SU-DHL-6 (cell line): ENCODE measurements at regions not wholly inside any gene's neighbourhood (a gene's known extent, or its start where the extent isn't known, plus 50 kb on each side); places are given as distances from the start of the nearest gene placed in this dataset.

Source experiments
- H2AFZ ChIP-seq: fragments of 200-600 bp; sonication (generic); 2 replicates; pipeline ENCODE4 v1.6.1; 2014; ENCODE audit warnings: low read depth, mild to moderate bottlenecking, moderate library complexity, mixed read lengths, antibody characterized with exemption, low read length; ENCODE audit not compliant: severe bottlenecking
- H3F3A ChIP-seq: fragments of 200-600 bp; shearing (Covaris generic); 2 replicates; pipeline ENCODE4 v1.6.0; 2016; ENCODE audit warnings: antibody characterized with exemption, mild to moderate bottlenecking; ENCODE audit not compliant: insufficient read depth
- H3K27ac ChIP-seq: fragments of 200-600 bp; sonication (generic); 2 replicates; pipeline ENCODE4 v1.5.1; 2016; ENCODE audit warnings: low read depth, mild to moderate bottlenecking, low read length, moderate library complexity, mixed read lengths
- H3K27me3 ChIP-seq: fragments of 200-600 bp; sonication (generic), shearing (Covaris generic); 2 replicates; pipeline ENCODE4 v1.6.0; 2014; ENCODE audit warnings: mild to moderate bottlenecking, low read length
- H3K36me3 ChIP-seq: fragments of 200-600 bp; sonication (generic); 2 replicates; pipeline ENCODE4 v1.6.1; 2014; ENCODE audit warnings: mild to moderate bottlenecking, low read length, mixed read lengths
- H3K4me2 ChIP-seq: fragments of 300-600, 200-600 bp; shearing (Covaris generic), sonication (generic); 2 replicates; pipeline ENCODE4 v1.6.0; 2014; ENCODE audit warnings: low read length, low read depth, mild to moderate bottlenecking; ENCODE audit not compliant: poor library complexity, severe bottlenecking
- H3K4me3 ChIP-seq: fragments of 200-600 bp; sonication (generic); 2 replicates; pipeline ENCODE4 v1.5.1; 2014; ENCODE audit warnings: antibody characterized with exemption, low read length, mild to moderate bottlenecking, mixed read lengths; ENCODE audit not compliant: insufficient read depth, poor library complexity, severe bottlenecking
- H3K79me2 ChIP-seq: fragments of 200-600 bp; sonication (generic); 2 replicates; pipeline ENCODE4 v1.6.1; 2014; ENCODE audit warnings: mild to moderate bottlenecking, low read length, moderate library complexity; ENCODE audit not compliant: insufficient read depth
- H3K9ac ChIP-seq: fragments of 200-600 bp; sonication (generic); 2 replicates; pipeline ENCODE4 v1.7.0; 2014; ENCODE audit warnings: mild to moderate bottlenecking, low read length
- H3K9me2 ChIP-seq: fragments of 200-600 bp; sonication (generic); replicated peaks from 2 replicates; pipeline ENCODE4 v1.6.1; 2014; ENCODE audit warnings: low read length; ENCODE audit not compliant: insufficient read depth
- H3K9me3 ChIP-seq: fragments of 200-600 bp; sonication (generic); 2 replicates; pipeline ENCODE4 v1.6.1; 2014; ENCODE audit warnings: low read length, mixed read lengths; ENCODE audit not compliant: insufficient read depth
- H4K20me1 ChIP-seq: fragments of 200-600 bp; sonication (generic); 2 replicates; pipeline ENCODE4 v1.6.1; 2014; ENCODE audit warnings: low read depth, mild to moderate bottlenecking, antibody characterized with exemption, low read length, moderate library complexity, mixed read lengths
- CTCF ChIP-seq: fragments of 200-600 bp; sonication (generic); IDR thresholded peaks from one replicate; pipeline ENCODE4 v1.5.1; 2017; ENCODE audit warnings: antibody characterized with exemption, mild to moderate bottlenecking, low read length, moderate library complexity; ENCODE audit not compliant: insufficient read depth, poor library complexity, severe bottlenecking
- EZH2phosphoT487 ChIP-seq: fragments of 200-600 bp; sonication (generic), shearing (Covaris generic); conservative IDR thresholded peaks from 2 replicates; pipeline ENCODE4 v1.6.1; 2018; ENCODE audit warnings: mild to moderate bottlenecking, antibody characterized with exemption, low read length, moderate library complexity, mixed read lengths

- Histone ChIP-seq H3K79me2 (no peaks in the 10 kb centered on the region), H3K36me3 (no peaks in the 10 kb centered on the region), H3K27me3 (no peaks in the 10 kb centered on the region), H3K9ac (no peak overlapping the region), H4K20me1 (no peaks in the 10 kb centered on the region), H3K9me2 (no peaks in the 10 kb centered on the region), H3K27ac (no peak overlapping the region), H3K4me3 (no peak overlapping the region), H3K9me3 (no peaks in the 10 kb centered on the region), H3F3A (no peaks in the 10 kb centered on the region), H2AFZ (no peak overlapping the region), H3K4me2 (no peak overlapping the region)
- TF ChIP-seq CTCF, result no peak
These were observed 355.1 kb upstream of the RUNX1 start for GRCh38 chr21:35404247-35404646.

GRCh38 chr21:35402061-35402460, 353.0 kb upstream of the RUNX1 start:
- Histone ChIP-seq H3F3A (no peaks in the 10 kb centered on the region), H3K4me2 (no peak overlapping the region)

GRCh38 chr21:35401476-35401875, 352.4 kb upstream of the RUNX1 start:
- Histone ChIP-seq H3K79me2 (no peaks in the 10 kb centered on the region), H4K20me1 (no peaks in the 10 kb centered on the region), H3K9me3 (no peaks in the 10 kb centered on the region), H3K36me3 (no peaks in the 10 kb centered on the region), H3F3A (no peaks in the 10 kb centered on the region), H3K9me2 (no peaks in the 10 kb centered on the region), H3K27me3 (no peaks in the 10 kb centered on the region), H2AFZ (no peak overlapping the region), H3K27ac (no peak overlapping the region), H3K9ac (no peak overlapping the region), H3K4me2 (no peak overlapping the region), H3K4me3 (no peak overlapping the region)
- TF ChIP-seq EZH2phosphoT487, result no peak
- no peak for TF ChIP-seq CTCF

More at GRCh38 chr21:35402061-35402460, 353.0 kb upstream of the RUNX1 start:
- no peaks in the 10 kb centered on the region for H3K79me2 ChIP-seq
- no peak overlapping the region for H3K27ac ChIP-seq
- H3K36me3 ChIP-seq, result no peaks in the 10 kb centered on the region
- H3K27me3 ChIP-seq, result no peaks in the 10 kb centered on the region
- no peaks in the 10 kb centered on the region for H3K9me3 ChIP-seq
- TF ChIP-seq EZH2phosphoT487, result no peak
- no peak for TF ChIP-seq CTCF
- H3K4me3 ChIP-seq, result no peak overlapping the region
- no peak overlapping the region for H2AFZ ChIP-seq
- H3K9me2 ChIP-seq, result no peaks in the 10 kb centered on the region
- no peaks in the 10 kb centered on the region for H4K20me1 ChIP-seq
- H3K9ac ChIP-seq, result no peak overlapping the region
